A549 (cell line): ENCODE measurements at regions not wholly inside any gene's neighbourhood (a gene's known extent, or its start where the extent isn't known, plus 50 kb on each side); places are given as distances from the start of the nearest gene placed in this dataset.

Experiments
- ATAC-seq, 2 experiments: fragments of 200-7000 bp in 1 of 2; fragments of >200 bp in 1 of 2; cut with Nextera tagmentation in 1 of 2; cut with Tn5 transposase in 1 of 2; 3 replicates each; pipeline versions ENCODE4 v1.8.0 to v1.9.1; 2018 to 2020; ENCODE audit warnings: mild to moderate bottlenecking in 1 of 2, moderate library complexity in 1 of 2
- CTCF ChIA-PET: fragments of 300-600 bp; sonication (Branson Sonifier 250); formaldehyde crosslinking; extraction: SDS; loops from one replicate; lab custom pipeline; 2021; ENCODE audit warnings: antibody characterized with exemption, inconsistent platforms; lab: Yijun Ruan, JAX
- POLR2A ChIA-PET: fragments of 350-600 bp; formaldehyde crosslinking; extraction: SDS; loops from one replicate; lab custom pipeline; 2021; ENCODE audit warnings: antibody characterized with exemption, inconsistent platforms; lab: Yijun Ruan, JAX
- DNase-seq, 2 experiments: peaks; one replicate each; pipeline versions ENCODE4 v3.0.0 to v3.0.0-alpha.2; 2011 to 2016; ENCODE audit warnings: low read depth in 1 of 2, low spot score in 1 of 2
- FAIRE-seq: peaks from 2 replicates; lab custom pipeline; 2011; peaks lifted over from hg19 to GRCh38; lab: Jason Lieb, UNC
- H3K27ac ChIP-seq, 2 experiments: fragments of >200 bp; sonication (Bioruptor Twin); formaldehyde crosslinking; 3 replicates each; pipeline ENCODE4 v1.5.1; 2016 to 2017
- H3K4me1 ChIP-seq: fragments of >200 bp; sonication (Bioruptor Twin); formaldehyde crosslinking; 3 replicates; pipeline ENCODE4 v1.6.1; 2016
- H3K4me2 ChIP-seq: fragments of >200 bp; sonication (Bioruptor Twin); formaldehyde crosslinking; 3 replicates; pipeline ENCODE4 v1.6.1; 2016
- H3K4me3 ChIP-seq: fragments of >200 bp; sonication (Bioruptor Twin); formaldehyde crosslinking; 3 replicates; pipeline ENCODE4 v1.5.1; 2016
- H3K9me3 ChIP-seq: fragments of >200 bp; sonication (Bioruptor Twin); formaldehyde crosslinking; 3 replicates; pipeline ENCODE4 v1.6.1; 2016
- BHLHE40 ChIP-seq: IDR thresholded peaks from 2 replicates; pipeline ENCODE4 v1.6.1; 2012; ENCODE audit warnings: low read depth, low read length, inconsistent platforms
- CBX2 ChIP-seq: fragments of 200-600 bp; sonication (generic); IDR thresholded peaks from 2 replicates; pipeline ENCODE4 v1.6.1; 2016; ENCODE audit warnings: low read depth, mild to moderate bottlenecking, borderline replicate concordance
- CHD2 ChIP-seq: fragments of 150-350 bp; IDR thresholded peaks from 2 replicates; pipeline ENCODE4 v1.6.1; 2014; ENCODE audit warnings: low read length; ENCODE audit not compliant: partially characterized antibody
- EHF ChIP-seq: fragments of 250-450 bp; sonication (Bioruptor Pico); IDR thresholded peaks from 2 replicates; pipeline ENCODE4 v1.5.0; 2020; ENCODE audit warnings: mild to moderate bottlenecking
- FOSB ChIP-seq: fragments of 250-450 bp; sonication (Bioruptor Pico); IDR thresholded peaks from 2 replicates; pipeline ENCODE4 v1.5.0; 2020; ENCODE audit warnings: mild to moderate bottlenecking, moderate library complexity
- HOXA7 ChIP-seq: fragments of 250-450 bp; sonication (Bioruptor Pico); IDR thresholded peaks from 2 replicates; pipeline ENCODE4 v1.5.0; 2020; ENCODE audit warnings: mild to moderate bottlenecking, moderate library complexity
- HOXB13 ChIP-seq: fragments of 250-450 bp; sonication (Bioruptor Pico); IDR thresholded peaks from 2 replicates; pipeline ENCODE4 v1.5.0; 2020; ENCODE audit warnings: low read depth, mild to moderate bottlenecking, moderate library complexity
- HOXB5 ChIP-seq: fragments of 250-450 bp; sonication (Bioruptor Pico); IDR thresholded peaks from 2 replicates; pipeline ENCODE4 v1.5.0; 2020; ENCODE audit warnings: mild to moderate bottlenecking, moderate library complexity
- JUNB ChIP-seq: fragments of >200 bp; sonication (Bioruptor Twin); formaldehyde crosslinking; IDR thresholded peaks from 2 replicates; pipeline ENCODE4 v1.6.1; 2016
- KDM1A ChIP-seq: fragments of 200-600 bp; sonication (generic); IDR thresholded peaks from 2 replicates; pipeline ENCODE4 v1.6.1; 2016; ENCODE audit warnings: low read depth, mild to moderate bottlenecking
- MAZ ChIP-seq: fragments of 150-350 bp; IDR thresholded peaks from 2 replicates; pipeline ENCODE4 v1.6.1; 2014; ENCODE audit warnings: antibody characterized with exemption, low read depth, low read length, borderline replicate concordance
- RARB ChIP-seq: fragments of 250-450 bp; sonication (Bioruptor Pico); IDR thresholded peaks from 2 replicates; pipeline ENCODE4 v1.8.0; 2021; ENCODE audit warnings: mild to moderate bottlenecking, moderate library complexity
- RCOR1 ChIP-seq: fragments of 150-350 bp; IDR thresholded peaks from 2 replicates; pipeline ENCODE4 v1.6.1; 2014; ENCODE audit warnings: antibody characterized with exemption, low read length, low read depth
- TFCP2L1 ChIP-seq: fragments of 250-450 bp; sonication (Bioruptor Pico); IDR thresholded peaks from 2 replicates; pipeline ENCODE4 v1.5.0; 2021; ENCODE audit warnings: mild to moderate bottlenecking
- TP53 ChIP-seq: fragments of 250-450 bp; sonication (Bioruptor Pico); IDR thresholded peaks from 2 replicates; pipeline ENCODE4 v1.5.0; 2021; ENCODE audit warnings: mild to moderate bottlenecking, moderate library complexity
- ZC3H11A ChIP-seq: fragments of 450-650 bp; IDR thresholded peaks from 2 replicates; pipeline ENCODE4 v1.6.1; 2014; ENCODE audit warnings: antibody characterized with exemption, mild to moderate bottlenecking
- ZFP36 ChIP-seq: fragments of 450-650 bp; IDR thresholded peaks from 2 replicates; pipeline ENCODE4 v1.6.1; 2014; ENCODE audit warnings: borderline replicate concordance; ENCODE audit not compliant: partially characterized antibody
- ZNF302 ChIP-seq: fragments of 250-450 bp; sonication (Bioruptor Pico); IDR thresholded peaks from 2 replicates; pipeline ENCODE4 v1.9.0; 2021; ENCODE audit warnings: inconsistent platforms, mild to moderate bottlenecking, moderate library complexity
- ZSCAN20 ChIP-seq: fragments of 250-450 bp; sonication (Bioruptor Pico); IDR thresholded peaks from 2 replicates; pipeline ENCODE4 v1.8.0; 2022; ENCODE audit warnings: mild to moderate bottlenecking, moderate library complexity
- WGBS: methylation state at CpG from one replicate; pipeline ENCODE4 v1.1.6; 2017; ENCODE audit errors: missing lambda C conversion rate; 5-methylcytosine and 5-hydroxymethylcytosine counted together
- TF ChIP-seq, protein P1 (sequence below): fragments of 150-350 bp; IDR thresholded peaks from 2 replicates; pipeline ENCODE4 v1.6.1; 2014; ENCODE audit warnings: low read depth, mild to moderate bottlenecking, low read length
- TF ChIP-seq, protein P2 (sequence below): fragments of 200-600 bp; sonication (generic); IDR thresholded peaks from 2 replicates; pipeline ENCODE4 v1.6.1; 2016; ENCODE audit warnings: antibody characterized with exemption, mild to moderate bottlenecking, moderate library complexity
- TF ChIP-seq, protein P3 (sequence below): IDR thresholded peaks from 2 replicates; pipeline ENCODE4 v1.6.1; 2012
- TF ChIP-seq, protein P4 (sequence below): fragments of >200 bp; sonication (Bioruptor Twin); formaldehyde crosslinking; IDR thresholded peaks from 3 replicates; pipeline ENCODE4 v1.6.1; 2016
- TF ChIP-seq, protein P5 (sequence below): IDR thresholded peaks from 2 replicates; pipeline ENCODE4 v1.6.1; 2012
- TF ChIP-seq, protein P6 (sequence below): fragments of 250-450 bp; sonication (Bioruptor Pico); IDR thresholded peaks from 2 replicates; pipeline ENCODE4 v1.5.0; 2021; ENCODE audit warnings: mild to moderate bottlenecking, moderate library complexity, borderline replicate concordance

DNA sequence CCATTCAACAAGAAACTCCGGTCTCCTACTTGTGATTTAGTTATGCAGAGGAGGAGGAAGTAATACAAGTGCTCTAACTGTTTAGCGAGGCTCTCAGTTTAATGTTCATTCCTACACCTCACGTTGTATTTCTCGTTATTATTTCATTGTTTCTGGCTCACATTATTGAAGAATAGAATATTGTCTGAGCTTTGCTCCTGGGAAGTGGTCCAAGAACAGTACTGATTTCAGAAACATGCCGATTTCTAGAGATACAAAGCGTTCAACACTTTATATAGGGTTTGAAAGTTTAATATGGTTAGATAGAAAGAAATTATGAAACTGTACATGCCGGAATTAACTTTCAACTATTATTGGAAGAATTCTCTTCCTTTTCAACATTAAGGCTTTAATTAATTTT, 1145.5 kb downstream of the TBL1XR1 start:
- Histone ChIP-seq H3K27ac (no peak overlapping the region), H3K4me1 (no peaks in the 10 kb centered on the region), H3K9me3 (no peaks in the 10 kb centered on the region), H3K4me2 (no peak overlapping the region), H3K4me3 (no peak overlapping the region)
- CTCF ChIA-PET, result no interaction called here
- ATAC-seq (no peak), DNase-seq (no peak), FAIRE-seq (no peak)
- TF ChIP-seq ZNF302 (CRISPR knock-in tag) (no peak), JUNB (no peak), ZC3H11A (no peak), CBX2 (no peak), ZSCAN20 (no peak), HOXB13 (CRISPR knock-in tag) (no peak), RCOR1 (no peak), BHLHE40 (no peak), RARB (CRISPR knock-in tag) (no peak), ZFP36 (no peak), EHF (CRISPR knock-in tag) (no peak), CHD2 (no peak), TP53 (CRISPR knock-in tag) (no peak)
- TF ChIP-seq, protein P1, sequence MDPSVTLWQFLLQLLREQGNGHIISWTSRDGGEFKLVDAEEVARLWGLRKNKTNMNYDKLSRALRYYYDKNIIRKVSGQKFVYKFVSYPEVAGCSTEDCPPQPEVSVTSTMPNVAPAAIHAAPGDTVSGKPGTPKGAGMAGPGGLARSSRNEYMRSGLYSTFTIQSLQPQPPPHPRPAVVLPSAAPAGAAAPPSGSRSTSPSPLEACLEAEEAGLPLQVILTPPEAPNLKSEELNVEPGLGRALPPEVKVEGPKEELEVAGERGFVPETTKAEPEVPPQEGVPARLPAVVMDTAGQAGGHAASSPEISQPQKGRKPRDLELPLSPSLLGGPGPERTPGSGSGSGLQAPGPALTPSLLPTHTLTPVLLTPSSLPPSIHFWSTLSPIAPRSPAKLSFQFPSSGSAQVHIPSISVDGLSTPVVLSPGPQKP, result no peak
- POLR2A ChIA-PET, result no interaction called here
- 25% methylated on average over 7 of the region's 7 CpGs for WGBS

DNA sequence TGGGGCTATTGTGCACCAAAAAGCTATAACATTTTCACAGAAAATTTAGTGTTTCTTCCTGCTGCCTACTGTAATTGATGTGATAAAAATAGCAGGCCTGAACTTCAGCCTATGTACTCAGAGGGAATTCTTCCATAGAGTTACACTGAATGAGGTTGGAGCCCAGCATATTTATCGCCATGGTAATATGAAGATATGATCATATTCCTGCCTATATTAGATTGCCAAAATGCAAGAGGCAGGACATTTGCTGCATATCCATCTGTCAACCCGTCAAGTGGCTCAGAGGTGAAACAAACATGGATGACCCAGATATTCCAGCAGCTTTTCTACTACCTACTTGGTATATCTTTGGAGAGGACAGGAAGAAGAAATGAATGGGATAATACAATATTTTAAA, 1150.6 kb downstream of the TBL1XR1 start:
- WGBS, result 43% methylated on average over 2 of the region's 2 CpGs
- H3K9me3 ChIP-seq, result no peaks in the 10 kb centered on the region
- TF ChIP-seq CBX2, result no peak
- TF ChIP-seq, protein P2, sequence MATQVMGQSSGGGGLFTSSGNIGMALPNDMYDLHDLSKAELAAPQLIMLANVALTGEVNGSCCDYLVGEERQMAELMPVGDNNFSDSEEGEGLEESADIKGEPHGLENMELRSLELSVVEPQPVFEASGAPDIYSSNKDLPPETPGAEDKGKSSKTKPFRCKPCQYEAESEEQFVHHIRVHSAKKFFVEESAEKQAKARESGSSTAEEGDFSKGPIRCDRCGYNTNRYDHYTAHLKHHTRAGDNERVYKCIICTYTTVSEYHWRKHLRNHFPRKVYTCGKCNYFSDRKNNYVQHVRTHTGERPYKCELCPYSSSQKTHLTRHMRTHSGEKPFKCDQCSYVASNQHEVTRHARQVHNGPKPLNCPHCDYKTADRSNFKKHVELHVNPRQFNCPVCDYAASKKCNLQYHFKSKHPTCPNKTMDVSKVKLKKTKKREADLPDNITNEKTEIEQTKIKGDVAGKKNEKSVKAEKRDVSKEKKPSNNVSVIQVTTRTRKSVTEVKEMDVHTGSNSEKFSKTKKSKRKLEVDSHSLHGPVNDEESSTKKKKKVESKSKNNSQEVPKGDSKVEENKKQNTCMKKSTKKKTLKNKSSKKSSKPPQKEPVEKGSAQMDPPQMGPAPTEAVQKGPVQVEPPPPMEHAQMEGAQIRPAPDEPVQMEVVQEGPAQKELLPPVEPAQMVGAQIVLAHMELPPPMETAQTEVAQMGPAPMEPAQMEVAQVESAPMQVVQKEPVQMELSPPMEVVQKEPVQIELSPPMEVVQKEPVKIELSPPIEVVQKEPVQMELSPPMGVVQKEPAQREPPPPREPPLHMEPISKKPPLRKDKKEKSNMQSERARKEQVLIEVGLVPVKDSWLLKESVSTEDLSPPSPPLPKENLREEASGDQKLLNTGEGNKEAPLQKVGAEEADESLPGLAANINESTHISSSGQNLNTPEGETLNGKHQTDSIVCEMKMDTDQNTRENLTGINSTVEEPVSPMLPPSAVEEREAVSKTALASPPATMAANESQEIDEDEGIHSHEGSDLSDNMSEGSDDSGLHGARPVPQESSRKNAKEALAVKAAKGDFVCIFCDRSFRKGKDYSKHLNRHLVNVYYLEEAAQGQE, result no peak
- TF ChIP-seq KDM1A, result no peak
- TF ChIP-seq, protein P3, sequence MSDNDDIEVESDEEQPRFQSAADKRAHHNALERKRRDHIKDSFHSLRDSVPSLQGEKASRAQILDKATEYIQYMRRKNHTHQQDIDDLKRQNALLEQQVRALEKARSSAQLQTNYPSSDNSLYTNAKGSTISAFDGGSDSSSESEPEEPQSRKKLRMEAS, result no peak
- no peak for TF ChIP-seq FOSB (CRISPR knock-in tag)
- TF ChIP-seq, protein P4, sequence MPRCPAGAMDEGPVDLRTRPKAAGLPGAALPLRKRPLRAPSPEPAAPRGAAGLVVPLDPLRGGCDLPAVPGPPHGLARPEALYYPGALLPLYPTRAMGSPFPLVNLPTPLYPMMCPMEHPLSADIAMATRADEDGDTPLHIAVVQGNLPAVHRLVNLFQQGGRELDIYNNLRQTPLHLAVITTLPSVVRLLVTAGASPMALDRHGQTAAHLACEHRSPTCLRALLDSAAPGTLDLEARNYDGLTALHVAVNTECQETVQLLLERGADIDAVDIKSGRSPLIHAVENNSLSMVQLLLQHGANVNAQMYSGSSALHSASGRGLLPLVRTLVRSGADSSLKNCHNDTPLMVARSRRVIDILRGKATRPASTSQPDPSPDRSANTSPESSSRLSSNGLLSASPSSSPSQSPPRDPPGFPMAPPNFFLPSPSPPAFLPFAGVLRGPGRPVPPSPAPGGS, result no peak
- TF ChIP-seq, protein P5, sequence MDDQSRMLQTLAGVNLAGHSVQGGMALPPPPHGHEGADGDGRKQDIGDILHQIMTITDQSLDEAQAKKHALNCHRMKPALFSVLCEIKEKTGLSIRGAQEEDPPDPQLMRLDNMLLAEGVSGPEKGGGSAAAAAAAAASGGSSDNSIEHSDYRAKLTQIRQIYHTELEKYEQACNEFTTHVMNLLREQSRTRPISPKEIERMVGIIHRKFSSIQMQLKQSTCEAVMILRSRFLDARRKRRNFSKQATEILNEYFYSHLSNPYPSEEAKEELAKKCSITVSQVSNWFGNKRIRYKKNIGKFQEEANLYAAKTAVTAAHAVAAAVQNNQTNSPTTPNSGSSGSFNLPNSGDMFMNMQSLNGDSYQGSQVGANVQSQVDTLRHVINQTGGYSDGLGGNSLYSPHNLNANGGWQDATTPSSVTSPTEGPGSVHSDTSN, result no peak
- no peak for TF ChIP-seq HOXA7
- no peak for TF ChIP-seq RARB (CRISPR knock-in tag)
- TF ChIP-seq MAZ, result no peak
- TF ChIP-seq, protein P1, result no peak
- no peak for TF ChIP-seq HOXB5 (CRISPR knock-in tag)
- no peak for TF ChIP-seq HOXB13 (CRISPR knock-in tag)
- no peak for TF ChIP-seq TFCP2L1 (CRISPR knock-in tag)
- TF ChIP-seq, protein P6, sequence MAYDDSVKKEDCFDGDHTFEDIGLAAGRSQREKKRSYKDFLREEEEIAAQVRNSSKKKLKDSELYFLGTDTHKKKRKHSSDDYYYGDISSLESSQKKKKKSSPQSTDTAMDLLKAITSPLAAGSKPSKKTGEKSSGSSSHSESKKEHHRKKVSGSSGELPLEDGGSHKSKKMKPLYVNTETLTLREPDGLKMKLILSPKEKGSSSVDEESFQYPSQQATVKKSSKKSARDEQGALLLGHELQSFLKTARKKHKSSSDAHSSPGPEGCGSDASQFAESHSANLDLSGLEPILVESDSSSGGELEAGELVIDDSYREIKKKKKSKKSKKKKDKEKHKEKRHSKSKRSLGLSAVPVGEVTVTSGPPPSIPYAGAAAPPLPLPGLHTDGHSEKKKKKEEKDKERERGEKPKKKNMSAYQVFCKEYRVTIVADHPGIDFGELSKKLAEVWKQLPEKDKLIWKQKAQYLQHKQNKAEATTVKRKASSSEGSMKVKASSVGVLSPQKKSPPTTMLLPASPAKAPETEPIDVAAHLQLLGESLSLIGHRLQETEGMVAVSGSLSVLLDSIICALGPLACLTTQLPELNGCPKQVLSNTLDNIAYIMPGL, result no peak
- ATAC-seq, result no peak
- H3K4me3 ChIP-seq, result no peak overlapping the region
- ChIA-PET POLR2A (no interaction called here), CTCF (no interaction called here)
- DNase-seq, result no peak
- H3K4me2 ChIP-seq, result no peak overlapping the region
- no peak for FAIRE-seq
- no peaks in the 10 kb centered on the region for H3K4me1 ChIP-seq
- H3K27ac ChIP-seq, result no peak overlapping the region
